ENCODE measurements at regions not wholly inside any gene's neighbourhood (a gene's known extent, or its start where the extent isn't known, plus 50 kb on each side); places are given as distances from the start of the nearest gene placed in this dataset.
"Not testable (repeated sequence)": the region's sequence is repeated elsewhere in the genome, so short reads cannot be mapped to it uniquely, and the experiment has no call there.

GRCh38 chr18:66254121-66254520 lies 349.8 kb downstream of the CDH19 start:
- Histone ChIP-seq H3K27ac (no peak overlapping the region), H3K4me1 (no peaks in the 10 kb centered on the region), H3K4me3 (no peak overlapping the region), H3K27me3 (no peaks in the 10 kb centered on the region), H3K36me3 (no peaks in the 10 kb centered on the region), H3K9me3 (no peaks in the 10 kb centered on the region)
- WGBS, 2 donors: 88 to 92% methylated on average over 5 of the region's 5 CpGs
- ATAC-seq: no peak
- intact Hi-C loops (cut with DNase I): no loop called here
- no peak for TF ChIP-seq CTCF (IDR thresholded peaks at IDR 0.05)
- no peak for DNase-seq

- H3K27me3 ChIP-seq: no peaks in the 10 kb centered on the region
- no peak overlapping the region for H3K4me3 ChIP-seq
- H3K27ac ChIP-seq: no peak overlapping the region
- ATAC-seq (no peak), DNase-seq (no peak)
- no peak for TF ChIP-seq CTCF (IDR thresholded peaks at IDR 0.05)
- no peaks in the 10 kb centered on the region for H3K36me3 ChIP-seq
- no peaks in the 10 kb centered on the region for H3K9me3 ChIP-seq
- WGBS, 2 donors: 42 to 51% methylated on average over 1 of the region's 1 CpG
- intact Hi-C loops (cut with DNase I): no loop called here
- H3K4me1 ChIP-seq: no peaks in the 10 kb centered on the region
Observed at GRCh38 chr18:66252703-66253102, 351.2 kb downstream of the CDH19 start.

- Histone ChIP-seq H3K4me1 (no peaks in the 10 kb centered on the region), H3K9me3 (no peaks in the 10 kb centered on the region), H3K4me3 (no peak overlapping the region), H3K36me3 (no peaks in the 10 kb centered on the region), H3K27ac (no peak overlapping the region), H3K27me3 (no peaks in the 10 kb centered on the region)
- no peak for DNase-seq
- intact Hi-C loops (cut with DNase I): no loop called here
- ATAC-seq: no peak
- no peak for TF ChIP-seq CTCF (IDR thresholded peaks at IDR 0.05)
- 47 to 52% methylated on average over 2 of the region's 2 CpGs for WGBS, 2 donors
Observed at GRCh38 chr18:66235206-66235605, 368.7 kb downstream of the CDH19 start.

GRCh38 chr18:66226782-66227181 lies 377.1 kb downstream of the CDH19 start:
- 74 to 76% methylated on average over 2 of the region's 2 CpGs for WGBS, 2 donors

GRCh38 chr18:66223317-66223716 lies 380.6 kb downstream of the CDH19 start:
- ATAC-seq; H3K4me3 ChIP-seq; H3K36me3 ChIP-seq; H3K4me1 ChIP-seq; DNase-seq; intact Hi-C loops (cut with DNase I); H3K27ac ChIP-seq; H3K27me3 ChIP-seq: not testable (repeated sequence)
- 89 to 93% methylated on average over 12 of the region's 12 CpGs for WGBS, 2 donors
- peaks cover 0 to 15% (median 0%) of the 10 kb centered on the region in 11 donors for H3K9me3 ChIP-seq

More at GRCh38 chr18:66226782-66227181, 377.1 kb downstream of the CDH19 start:
- no peak overlapping the region for H3K27ac ChIP-seq
- DNase-seq (no peak), ATAC-seq (no peak)
- intact Hi-C loops (cut with DNase I): no loop called here
- TF ChIP-seq CTCF (IDR thresholded peaks at IDR 0.05): no peak
- H3K36me3 ChIP-seq: no peaks in the 10 kb centered on the region
- H3K27me3 ChIP-seq: no peaks in the 10 kb centered on the region
- H3K4me1 ChIP-seq: no peaks in the 10 kb centered on the region
- H3K9me3 ChIP-seq: peaks cover 0 to 10% (median 0%) of the 10 kb centered on the region in 11 donors
- no peak overlapping the region for H3K4me3 ChIP-seq

Measured in heart right ventricle (tissue), 16 donors.